MG63 (cell line): ENCODE measurements at regions not wholly inside any gene's neighbourhood (a gene's known extent, or its start where the extent isn't known, plus 50 kb on each side); places are given as distances from the start of the nearest gene placed in this dataset.

Experiments
- DNase-seq: peaks from one replicate; pipeline ENCODE4 v3.0.0-alpha.2; 2020
- H3K27me3 ChIP-seq: fragments of 250-450 bp; sonication (Bioruptor Pico); 2 replicates; pipeline ENCODE4 v1.5.1; 2020; ENCODE audit warnings: mild to moderate bottlenecking, moderate library complexity
- H3K36me3 ChIP-seq: fragments of 250-450 bp; sonication (Bioruptor Pico); 2 replicates; pipeline ENCODE4 v1.5.1; 2020; ENCODE audit warnings: mild to moderate bottlenecking, moderate library complexity
- H3K4me3 ChIP-seq: fragments of 250-450 bp; sonication (Bioruptor Pico); 2 replicates; pipeline ENCODE4 v1.5.1; 2020; ENCODE audit warnings: mild to moderate bottlenecking, moderate library complexity
- H3K9me3 ChIP-seq: fragments of 250-450 bp; sonication (Bioruptor Pico); 2 replicates; pipeline ENCODE4 v1.5.1; 2020; ENCODE audit warnings: mild to moderate bottlenecking, moderate library complexity

DNA sequence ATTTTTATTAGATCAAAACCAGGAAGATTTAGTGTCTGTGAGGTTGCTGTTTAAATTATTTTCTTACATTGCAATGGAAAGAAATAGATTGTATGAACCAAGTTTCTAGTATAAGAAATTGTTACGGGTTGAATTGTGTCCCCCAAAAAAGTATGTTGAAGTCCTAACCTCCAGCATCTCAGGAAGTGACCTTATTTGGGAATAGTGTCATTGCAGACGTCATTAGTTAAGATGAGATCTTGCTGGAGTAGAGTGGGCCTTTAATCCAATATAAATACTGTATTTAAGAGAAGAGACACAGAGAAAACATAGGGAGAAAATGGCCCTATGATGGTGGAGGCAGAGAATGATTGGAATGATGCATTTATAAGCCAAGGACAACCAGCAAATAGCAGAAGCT is 188.7 kb upstream of the SAMSN1 start:
- H3K36me3 ChIP-seq = no peaks in the 10 kb centered on the region
- H3K27me3 ChIP-seq = no peaks in the 10 kb centered on the region
- no peaks in the 10 kb centered on the region for H3K9me3 ChIP-seq
- DNase-seq = no peak
- H3K4me3 ChIP-seq = no peak overlapping the region

DNA sequence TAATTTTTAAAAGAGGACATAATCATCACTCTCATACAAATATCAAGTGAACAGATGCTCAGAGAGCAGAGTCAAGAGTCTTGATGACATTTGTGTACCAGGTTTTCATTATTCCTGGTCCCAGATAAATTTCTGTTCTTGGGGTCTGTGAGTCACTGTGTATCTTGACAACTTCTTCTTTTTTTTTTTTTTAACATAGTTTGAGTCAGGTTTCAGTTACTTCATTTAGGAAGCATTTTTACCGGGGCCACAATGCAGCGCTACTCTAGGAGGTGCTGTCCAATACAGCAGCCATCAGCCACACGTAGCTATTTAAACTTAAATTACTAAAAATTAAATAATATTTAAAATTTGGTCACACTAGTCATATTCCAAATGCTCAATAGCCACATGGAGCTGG is 188.1 kb upstream of the SAMSN1 start:
- Histone ChIP-seq H3K4me3 (no peak overlapping the region), H3K36me3 (no peaks in the 10 kb centered on the region), H3K27me3 (no peaks in the 10 kb centered on the region), H3K9me3 (no peaks in the 10 kb centered on the region)
- no peak for DNase-seq

DNA sequence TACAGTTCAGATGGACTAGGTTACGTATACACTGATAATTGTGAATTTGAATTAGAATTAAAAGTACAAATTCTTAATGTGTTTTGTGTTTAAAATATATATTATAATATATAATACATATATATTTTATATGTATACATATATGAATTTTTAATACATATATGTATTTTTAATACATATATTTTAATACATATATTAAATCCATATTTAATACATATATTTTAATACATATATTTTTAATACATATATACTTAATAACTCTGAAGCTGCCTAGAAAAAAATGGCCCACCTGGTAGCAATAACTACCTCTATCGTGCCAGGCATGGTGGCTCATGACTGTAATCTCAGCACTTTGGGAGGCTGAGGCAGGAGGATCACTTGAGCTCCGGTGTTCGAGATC is 179.1 kb upstream of the SAMSN1 start:
- H3K27me3 ChIP-seq = no peaks in the 10 kb centered on the region
- DNase-seq = no peak
- H3K4me3 ChIP-seq = no peak overlapping the region
- no peaks in the 10 kb centered on the region for H3K9me3 ChIP-seq
- no peaks in the 10 kb centered on the region for H3K36me3 ChIP-seq

DNA sequence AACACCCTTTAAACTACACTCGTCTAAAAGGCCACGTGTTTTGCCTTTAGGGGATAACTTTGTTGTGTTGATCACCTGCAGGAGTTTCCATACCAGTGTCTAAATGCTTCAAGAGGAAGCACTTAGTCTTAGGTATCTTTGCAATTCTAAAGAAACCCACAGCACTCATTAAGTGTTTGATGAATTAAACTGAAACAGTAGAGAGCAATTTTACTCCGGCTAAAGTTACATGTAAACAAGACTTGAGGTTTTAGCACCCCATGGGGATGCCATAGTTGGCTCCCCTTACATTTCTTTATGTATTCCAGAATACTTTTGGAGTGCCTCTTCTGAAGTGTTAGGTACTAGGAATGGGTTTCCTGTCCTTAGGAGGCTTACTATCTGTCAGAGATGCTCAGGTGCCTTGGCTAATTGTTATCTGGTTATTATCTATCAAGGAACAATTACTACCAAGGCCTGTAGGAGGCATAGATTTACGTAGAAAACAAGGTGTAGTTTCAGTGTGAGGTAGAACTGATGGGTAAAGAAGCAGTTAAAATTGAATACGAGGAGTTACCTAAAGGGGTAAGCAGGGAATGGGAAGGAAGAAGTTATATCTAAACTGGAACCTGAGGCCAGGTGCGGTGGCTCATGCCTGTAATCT is 176.8 kb upstream of the SAMSN1 start:
- Histone ChIP-seq H3K27me3 (no peaks in the 10 kb centered on the region), H3K4me3 (no peak overlapping the region), H3K36me3 (no peaks in the 10 kb centered on the region), H3K9me3 (no peaks in the 10 kb centered on the region)
- no peak for DNase-seq

DNA sequence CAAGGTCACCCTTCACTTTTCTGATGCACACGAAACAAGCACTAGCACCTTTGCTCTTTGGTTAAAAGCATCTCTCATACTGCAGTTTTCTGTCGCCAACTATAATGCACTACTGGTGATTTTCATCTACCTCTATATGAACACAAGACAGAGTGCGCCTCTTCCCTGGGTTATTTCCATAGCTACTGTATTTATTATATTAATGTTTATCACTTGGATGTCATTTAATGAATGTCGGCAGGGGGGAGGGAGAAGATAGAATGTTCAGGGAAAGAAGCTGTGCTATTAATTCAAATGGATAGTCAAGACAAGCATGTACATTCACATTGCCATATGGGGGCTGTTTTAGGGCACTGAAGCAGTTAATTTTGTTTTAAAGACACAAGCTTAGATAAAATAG is 174.1 kb upstream of the SAMSN1 start:
- Histone ChIP-seq H3K9me3 (no peaks in the 10 kb centered on the region), H3K36me3 (no peaks in the 10 kb centered on the region), H3K4me3 (no peak overlapping the region), H3K27me3 (no peaks in the 10 kb centered on the region)
- no peak for DNase-seq

DNA sequence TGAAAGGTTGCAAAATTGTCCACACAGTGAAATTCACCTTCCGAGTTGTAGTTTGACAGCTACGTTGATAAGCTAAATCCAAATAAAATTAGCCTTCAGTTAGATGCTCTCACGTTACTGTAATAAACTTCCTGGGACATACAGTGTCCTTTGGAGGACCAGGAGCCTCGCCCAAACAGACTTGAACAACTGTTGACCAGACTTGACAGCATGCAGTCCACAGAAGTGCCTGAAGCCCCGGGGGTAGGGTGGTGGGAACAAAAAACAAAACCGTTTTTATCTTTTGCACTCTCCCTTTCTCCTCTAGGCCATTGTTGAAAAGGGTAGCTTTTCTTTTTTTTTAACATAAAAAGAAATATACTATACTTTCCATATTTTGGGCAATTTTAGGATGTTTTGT is 172.8 kb upstream of the SAMSN1 start:
- Histone ChIP-seq H3K27me3 (no peaks in the 10 kb centered on the region), H3K4me3 (no peak overlapping the region), H3K9me3 (no peaks in the 10 kb centered on the region), H3K36me3 (no peaks in the 10 kb centered on the region)
- no peak for DNase-seq

DNA sequence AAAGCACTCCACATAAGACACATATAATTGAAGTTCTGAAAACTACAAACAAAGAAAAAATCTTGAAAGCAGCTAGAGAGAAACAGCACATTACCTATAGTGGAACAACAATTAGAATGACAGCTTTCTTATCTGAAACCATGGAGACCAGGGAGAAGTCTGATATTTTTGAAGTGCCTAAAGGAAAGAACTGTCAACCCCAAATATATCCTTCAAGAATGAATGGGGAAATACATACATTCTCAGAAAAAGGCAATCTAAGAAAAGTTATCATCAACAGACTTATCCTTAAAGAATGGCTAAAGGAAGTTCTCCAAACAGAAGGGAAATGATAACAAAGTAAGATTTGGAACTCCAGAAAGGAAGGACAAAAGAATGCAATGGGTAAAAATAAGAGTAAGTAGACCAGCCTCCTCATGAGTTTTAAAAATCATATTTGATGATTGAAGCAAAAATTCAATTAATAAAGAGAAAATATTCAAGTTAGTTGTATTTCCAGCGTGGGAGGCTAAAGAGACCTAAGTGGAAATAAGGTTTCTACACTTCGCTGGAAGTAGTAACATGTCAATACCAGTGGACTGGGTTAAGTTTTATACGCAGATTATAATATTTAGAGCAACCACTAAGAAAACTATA is 170.8 kb upstream of the SAMSN1 start:
- no peaks in the 10 kb centered on the region for H3K36me3 ChIP-seq
- peaks cover 2% of the 10 kb centered on the region; the same call in 1 of the 2 replicates for H3K9me3 ChIP-seq
- no peak overlapping the region for H3K4me3 ChIP-seq
- H3K27me3 ChIP-seq = no peaks in the 10 kb centered on the region
- no peak for DNase-seq

DNA sequence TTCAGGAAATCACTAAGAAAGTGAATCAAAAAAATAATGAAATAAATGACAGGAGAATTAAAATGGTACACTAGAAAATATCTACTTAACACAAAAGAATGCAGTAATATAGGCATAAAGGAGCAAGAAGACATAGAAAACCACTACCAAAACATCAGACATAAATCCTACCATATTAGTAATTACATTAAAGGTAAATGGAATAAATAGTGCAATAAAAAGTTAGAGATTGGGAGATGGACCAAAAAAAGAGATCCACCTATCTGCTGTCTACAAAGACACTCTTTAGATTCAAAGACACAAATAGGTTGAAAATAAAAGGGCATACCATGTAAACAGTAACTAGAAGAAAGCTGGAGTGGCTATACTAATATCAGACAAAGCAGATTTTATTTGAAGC is 167.0 kb upstream of the SAMSN1 start:
- peaks cover 2% of the 10 kb centered on the region; the same call in 1 of the 2 replicates for H3K9me3 ChIP-seq

DNA sequence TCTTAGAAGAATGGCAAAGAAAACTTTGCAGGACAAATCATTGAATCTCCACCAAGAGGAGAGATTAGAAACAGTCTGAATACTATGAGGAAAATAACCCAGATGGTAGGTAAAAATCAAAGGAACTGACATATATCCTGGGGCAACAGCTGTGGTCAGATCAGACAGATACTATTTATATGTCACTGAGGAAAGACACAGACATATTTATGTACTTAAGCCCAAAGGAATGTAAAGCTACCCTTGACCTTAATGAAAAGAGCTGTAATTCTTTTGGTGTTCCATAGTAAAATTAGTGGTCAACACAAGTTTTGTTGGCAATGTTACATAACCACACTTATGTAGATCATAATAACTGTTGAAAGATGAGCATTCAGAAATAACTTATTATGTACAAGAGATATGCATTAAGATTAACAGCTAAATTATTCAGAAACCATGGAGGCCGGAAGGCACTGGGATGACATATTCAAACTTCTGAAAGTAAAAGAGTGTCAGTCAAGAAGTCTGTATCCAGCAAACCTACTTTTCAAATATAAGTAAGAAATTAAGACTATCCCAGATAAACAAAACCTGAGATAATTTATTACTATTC is 166.1 kb upstream of the SAMSN1 start:
- H3K36me3 ChIP-seq = no peaks in the 10 kb centered on the region
- no peak overlapping the region for H3K4me3 ChIP-seq
- DNase-seq = no peak
- H3K9me3 ChIP-seq = peaks cover 2% of the 10 kb centered on the region; the same call in 1 of the 2 replicates
- no peaks in the 10 kb centered on the region for H3K27me3 ChIP-seq

More for the DNA sequence above, 167.0 kb upstream of the SAMSN1 start:
- Histone ChIP-seq H3K27me3 (no peaks in the 10 kb centered on the region), H3K4me3 (no peak overlapping the region), H3K36me3 (no peaks in the 10 kb centered on the region)
- DNase-seq = no peak

DNA sequence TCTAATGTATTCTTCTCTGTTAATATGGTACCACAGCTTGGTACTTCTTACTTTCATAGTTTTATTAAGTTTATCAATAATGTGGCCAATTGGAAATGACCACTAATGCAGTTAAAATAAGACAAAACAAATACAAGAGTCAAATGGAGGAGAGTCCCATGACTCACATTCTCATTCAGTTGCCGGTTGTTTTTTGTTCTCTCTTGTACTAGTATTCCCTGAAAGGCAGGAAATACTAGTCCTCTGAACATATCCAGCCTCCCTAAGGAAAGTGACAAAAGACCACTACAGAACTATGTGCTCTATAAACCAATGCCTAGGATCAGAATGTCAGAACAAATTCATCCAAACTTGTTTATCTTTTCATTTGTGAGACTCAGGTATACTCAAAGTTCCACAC is 165.2 kb upstream of the SAMSN1 start:
- H3K27me3 ChIP-seq = no peaks in the 10 kb centered on the region
- DNase-seq = no peak
- H3K4me3 ChIP-seq = no peak overlapping the region
- H3K36me3 ChIP-seq = no peaks in the 10 kb centered on the region
- H3K9me3 ChIP-seq = peaks cover 2% of the 10 kb centered on the region; the same call in 1 of the 2 replicates

DNA sequence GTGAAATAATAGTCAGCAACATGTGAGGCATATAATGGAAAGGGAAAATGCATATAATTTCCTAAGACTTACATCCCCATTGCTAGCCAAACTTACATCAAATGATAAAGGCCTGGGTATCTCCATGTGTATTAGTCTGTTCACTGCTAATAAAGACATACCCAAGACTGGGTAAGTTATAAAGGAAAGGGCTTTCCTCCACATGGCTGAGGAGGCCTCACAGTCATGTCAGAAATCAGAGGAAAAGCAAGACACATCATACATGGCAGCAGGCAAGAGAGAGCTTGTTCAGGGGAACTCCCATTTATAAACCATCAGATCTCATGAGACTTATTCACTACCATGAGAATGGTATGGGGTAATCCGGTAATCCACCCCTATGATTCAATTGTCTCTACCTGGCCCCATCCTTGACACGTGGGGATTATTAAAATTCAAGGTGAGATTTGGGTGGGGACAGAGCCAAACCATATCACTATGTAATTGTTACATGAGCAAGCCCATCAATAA is 161.5 kb upstream of the SAMSN1 start:
- Histone ChIP-seq H3K4me3 (no peak overlapping the region), H3K36me3 (no peaks in the 10 kb centered on the region), H3K27me3 (no peaks in the 10 kb centered on the region), H3K9me3 (no peaks in the 10 kb centered on the region; the same call in 1 of the 2 replicates)
- no peak for DNase-seq

DNA sequence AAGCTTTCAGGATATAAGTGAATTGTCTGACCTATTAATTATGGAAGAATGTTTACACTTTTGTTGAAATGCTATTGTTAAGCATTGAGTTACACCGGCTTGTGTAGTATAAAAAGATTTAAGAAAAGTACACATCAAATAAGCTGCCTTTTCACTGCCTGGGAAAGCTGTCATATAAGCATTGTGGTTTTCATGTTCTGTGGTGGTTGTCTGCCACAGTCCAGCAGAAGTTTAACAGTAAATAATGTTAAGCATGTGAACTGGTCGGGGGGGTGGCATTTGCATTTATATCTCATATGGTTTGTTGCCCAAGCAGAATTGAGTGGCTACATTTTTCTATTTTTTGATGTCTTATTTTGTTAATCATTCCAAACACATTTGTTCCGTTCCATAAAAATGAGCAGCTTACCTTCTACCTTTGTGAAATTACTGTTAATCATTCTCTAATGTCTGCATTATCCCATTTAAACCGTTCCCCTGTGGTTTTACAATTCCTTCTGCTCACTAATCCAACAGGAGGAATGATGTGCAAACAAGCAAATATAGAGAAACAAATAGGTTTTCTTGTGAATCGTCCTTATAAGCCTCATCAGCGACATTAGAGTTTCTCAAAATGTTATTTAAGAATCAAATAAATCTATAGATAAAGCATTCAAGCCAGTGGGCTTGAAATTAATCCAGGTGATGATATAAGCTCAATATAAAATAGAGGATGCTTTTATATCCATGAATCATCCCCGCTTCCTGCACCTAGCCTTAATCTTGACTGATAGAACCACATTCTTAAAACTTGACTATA is 160.8 kb upstream of the SAMSN1 start:
- no peak for DNase-seq
- H3K27me3 ChIP-seq = no peaks in the 10 kb centered on the region

DNA sequence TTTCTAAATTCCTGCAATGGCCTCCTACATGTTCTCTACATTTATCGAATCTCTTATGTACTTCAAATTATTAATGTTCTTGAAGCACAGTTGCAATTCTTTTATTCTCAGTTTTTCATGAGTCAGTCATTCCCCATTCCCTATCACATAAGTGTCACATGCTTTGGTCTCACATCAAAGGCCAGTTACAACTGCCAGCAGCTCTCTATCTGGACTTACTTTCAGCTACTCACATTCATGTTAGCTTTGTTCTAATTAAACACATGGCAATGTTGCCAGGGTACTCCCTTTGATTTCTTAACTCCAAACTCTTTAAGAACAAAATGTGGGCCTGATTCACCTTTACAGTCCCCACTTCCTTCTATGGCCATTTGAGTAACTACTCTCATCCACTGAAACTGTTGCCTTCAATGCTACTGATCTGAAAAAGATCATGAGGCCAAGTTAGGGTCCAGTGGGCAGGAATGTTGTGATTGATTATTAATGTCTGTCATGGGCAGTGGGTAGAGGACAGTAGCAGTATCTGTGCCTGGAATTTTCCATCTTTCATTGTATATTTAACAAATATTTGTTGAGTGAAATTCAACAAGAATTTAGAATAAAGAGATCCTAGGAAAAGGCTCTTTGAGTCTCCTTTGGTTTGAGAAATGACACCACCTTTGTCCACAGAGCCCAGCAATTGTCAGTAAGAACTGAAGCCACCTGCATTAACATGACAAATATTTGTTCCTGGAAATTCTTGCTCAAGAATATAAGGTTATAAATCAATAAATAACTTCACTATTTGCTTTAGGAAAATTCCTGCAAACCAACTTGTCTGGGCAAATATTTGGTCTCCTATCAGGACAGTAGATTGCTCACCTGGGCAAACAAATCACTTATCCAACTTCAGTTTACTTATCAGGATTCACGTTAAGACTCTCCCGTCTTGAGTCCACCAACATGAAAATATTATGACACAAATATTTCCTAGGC is 153.6 kb upstream of the SAMSN1 start:
- Histone ChIP-seq H3K9me3 (no peaks in the 10 kb centered on the region), H3K36me3 (no peaks in the 10 kb centered on the region), H3K4me3 (no peak overlapping the region), H3K27me3 (no peaks in the 10 kb centered on the region)
- no peak for DNase-seq

More for the DNA sequence above, 160.8 kb upstream of the SAMSN1 start:
- Histone ChIP-seq H3K36me3 (no peaks in the 10 kb centered on the region), H3K4me3 (no peak overlapping the region), H3K9me3 (no peaks in the 10 kb centered on the region)

DNA sequence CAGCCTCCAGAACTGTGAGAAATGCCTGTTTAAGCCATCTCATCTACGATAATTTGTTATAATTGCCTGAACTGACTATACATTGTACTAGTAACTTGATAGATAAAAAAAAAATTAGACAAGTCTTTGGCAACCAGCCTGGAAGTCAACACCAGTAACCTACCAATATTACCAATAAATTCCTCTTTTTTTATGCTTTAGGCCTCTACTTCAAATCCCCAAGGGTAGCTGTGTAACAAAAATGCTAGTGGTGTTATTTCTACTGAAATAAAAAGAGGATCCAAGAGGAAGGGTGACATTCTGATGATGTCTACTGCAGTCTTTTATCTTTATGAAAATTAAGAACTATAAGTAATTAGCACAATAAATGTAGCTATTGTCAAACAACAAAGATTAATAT is 151.7 kb upstream of the SAMSN1 start:
- DNase-seq = no peak
- Histone ChIP-seq H3K36me3 (no peaks in the 10 kb centered on the region), H3K4me3 (no peak overlapping the region), H3K27me3 (no peaks in the 10 kb centered on the region), H3K9me3 (no peaks in the 10 kb centered on the region)

DNA sequence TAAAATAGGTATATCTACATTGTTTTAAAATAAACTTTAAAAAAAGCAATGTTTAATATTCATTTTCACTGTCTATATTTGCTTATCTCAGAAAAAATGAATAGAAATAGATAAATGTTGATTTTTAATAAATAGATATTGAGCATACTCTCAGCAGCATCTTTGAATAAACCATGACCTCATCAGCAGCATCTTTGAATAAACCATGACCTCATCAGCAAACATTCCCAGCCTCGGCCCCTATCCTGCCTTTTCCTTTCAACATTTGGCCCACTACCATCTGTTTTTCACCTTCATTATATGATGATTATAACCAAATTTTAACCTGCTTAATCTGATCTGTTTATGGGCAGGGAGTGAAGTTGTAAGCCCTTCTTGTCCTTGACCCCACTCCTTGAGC is 148.7 kb upstream of the SAMSN1 start:
- no peaks in the 10 kb centered on the region for H3K27me3 ChIP-seq
- DNase-seq = no peak

DNA sequence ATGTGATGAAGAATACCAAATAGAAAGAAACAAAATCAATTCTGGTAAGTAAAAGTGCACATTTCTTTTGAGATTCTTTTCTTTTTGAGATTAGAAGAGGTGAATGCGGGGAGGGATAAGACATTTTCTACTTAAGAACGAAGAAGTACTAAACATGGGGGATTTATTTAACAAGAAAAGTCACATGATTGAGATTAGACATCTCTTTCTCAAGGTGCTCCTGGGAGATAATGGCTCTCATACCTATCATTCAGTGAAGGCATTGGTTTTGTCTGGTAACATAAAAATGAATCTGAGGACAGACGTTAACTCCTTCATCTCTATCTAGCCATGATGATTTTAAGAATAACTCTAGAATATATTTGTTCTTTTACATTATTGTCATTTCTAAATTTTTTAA is 147.9 kb upstream of the SAMSN1 start:
- DNase-seq = no peak
- no peaks in the 10 kb centered on the region for H3K27me3 ChIP-seq
- H3K4me3 ChIP-seq = no peak overlapping the region
- H3K9me3 ChIP-seq = no peaks in the 10 kb centered on the region
- no peaks in the 10 kb centered on the region for H3K36me3 ChIP-seq

More for the DNA sequence above, 148.7 kb upstream of the SAMSN1 start:
- H3K4me3 ChIP-seq = no peak overlapping the region
- no peaks in the 10 kb centered on the region for H3K9me3 ChIP-seq
- H3K36me3 ChIP-seq = no peaks in the 10 kb centered on the region
